H1 (cell line): ENCODE measurements at regions not wholly inside any gene's neighbourhood (a gene's known extent, or its start where the extent isn't known, plus 50 kb on each side); places are given as distances from the start of the nearest gene placed in this dataset.

Experiments
- CTBP2 ChIP-seq: IDR thresholded peaks from 2 replicates; pipeline ENCODE4 v1.7.0; 2011; ENCODE audit warnings: borderline replicate concordance, mild to moderate bottlenecking, moderate library complexity, mixed read lengths, low read length; ENCODE audit not compliant: insufficient read depth, insufficient read length
- KDM4A ChIP-seq: IDR thresholded peaks from one replicate; pipeline ENCODE4 v1.7.1; 2012; ENCODE audit warnings: low read depth, mild to moderate bottlenecking, moderate library complexity, low read length, inconsistent platforms; ENCODE audit not compliant: severe bottlenecking
- TAF1 ChIP-seq: IDR thresholded peaks from 2 replicates; pipeline ENCODE4 v1.6.1; 2011; ENCODE audit warnings: mild to moderate bottlenecking, low read depth, low read length
- TBP ChIP-seq: IDR thresholded peaks from 2 replicates; pipeline ENCODE4 v1.6.1; 2011; ENCODE audit warnings: low read depth, low read length, improper control_type of control experiment

DNA sequence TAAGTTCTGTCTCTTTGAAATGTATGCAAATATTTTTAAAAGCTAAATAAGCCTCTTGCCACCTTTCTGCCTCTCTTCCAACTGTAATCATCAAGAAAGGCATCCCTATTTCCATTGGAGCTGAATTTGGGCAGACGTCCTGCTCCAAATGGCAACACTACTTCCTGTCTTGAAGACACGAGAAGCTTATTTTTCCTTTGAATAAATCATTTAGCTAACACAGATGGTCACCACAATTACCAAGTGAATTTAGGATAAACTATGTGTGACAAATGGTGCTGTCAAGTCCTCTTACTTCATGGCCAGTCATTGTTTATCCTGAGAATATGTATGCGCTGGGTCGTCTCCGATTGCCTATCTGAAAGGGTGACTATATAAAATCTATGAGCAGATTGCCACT, 268.0 kb downstream of the ANKRD7 start (continued):
- TF ChIP-seq KDM4A: no peak
- TF ChIP-seq TAF1: no peak
- no peak for TF ChIP-seq TBP
- TF ChIP-seq CTBP2: no peak
